Smooth muscle cell (in vitro differentiated cells): ENCODE measurements at regions not wholly inside any gene's neighbourhood (a gene's known extent, or its start where the extent isn't known, plus 50 kb on each side); places are given as distances from the start of the nearest gene placed in this dataset.

ENCODE experiments used
- DNase-seq: peaks from one replicate; lab custom pipeline; 2025; ENCODE audit not compliant: unreplicated experiment; lab: John Stamatoyannopoulos, UW
- H2AFZ ChIP-seq: fragments of 200-600 bp; sonication (generic); 2 replicates; pipeline ENCODE4 v1.6.0; 2016; ENCODE audit warnings: antibody characterized with exemption, low read depth, mild to moderate bottlenecking
- H3F3A ChIP-seq: fragments of 200-600 bp; sonication (generic); 2 replicates; pipeline ENCODE4 v1.6.0; 2017; ENCODE audit warnings: antibody characterized with exemption, low read depth
- H3K27ac ChIP-seq: fragments of 200-600 bp; sonication (generic); 2 replicates; pipeline ENCODE4 v1.5.1; 2016; ENCODE audit warnings: low read depth, mild to moderate bottlenecking
- H3K27me3 ChIP-seq: fragments of 200-600 bp; sonication (generic); 2 replicates; pipeline ENCODE4 v1.6.1; 2016; ENCODE audit warnings: low read depth, mild to moderate bottlenecking
- H3K36me3 ChIP-seq: fragments of 200-600 bp; sonication (generic); 2 replicates; pipeline ENCODE4 v1.5.1; 2016; ENCODE audit warnings: low read depth
- H3K4me1 ChIP-seq: fragments of 200-600 bp; sonication (generic); 2 replicates; pipeline ENCODE4 v1.5.1; 2016; ENCODE audit warnings: low read depth
- H3K4me2 ChIP-seq: fragments of 200-600 bp; sonication (generic); 2 replicates; pipeline ENCODE4 v1.6.0; 2016; ENCODE audit warnings: mild to moderate bottlenecking
- H3K4me3 ChIP-seq: fragments of 200-600 bp; sonication (generic); 2 replicates; pipeline ENCODE4 v1.5.1; 2016; ENCODE audit warnings: mild to moderate bottlenecking
- H3K79me2 ChIP-seq: fragments of 200-600 bp; sonication (generic); 2 replicates; pipeline ENCODE4 v1.6.0; 2016; ENCODE audit warnings: low read depth, mild to moderate bottlenecking
- H3K9ac ChIP-seq: fragments of 200-600 bp; sonication (generic); 2 replicates; pipeline ENCODE4 v1.6.0; 2016; ENCODE audit warnings: low read depth
- H3K9me3 ChIP-seq: fragments of 200-600 bp; sonication (generic); replicated peaks from 2 replicates; pipeline ENCODE4 v1.5.1; 2016; ENCODE audit warnings: low read depth
- H4K20me1 ChIP-seq: fragments of 200-600 bp; sonication (generic); 2 replicates; pipeline ENCODE4 v1.6.0; 2016; ENCODE audit warnings: low read depth
- CTCF ChIP-seq: fragments of 200-600 bp; sonication (generic); IDR thresholded peaks from 2 replicates; pipeline ENCODE4 v1.5.1; 2017; ENCODE audit warnings: borderline replicate concordance, mild to moderate bottlenecking, antibody characterized with exemption; ENCODE audit not compliant: insufficient read depth, poor library complexity, severe bottlenecking
- WGBS: methylation state at CpG from one replicate; pipeline ENCODE4 v1.1.7; 2016; ENCODE audit warnings: low lambda C conversion rate; 5-methylcytosine and 5-hydroxymethylcytosine counted together

DNA sequence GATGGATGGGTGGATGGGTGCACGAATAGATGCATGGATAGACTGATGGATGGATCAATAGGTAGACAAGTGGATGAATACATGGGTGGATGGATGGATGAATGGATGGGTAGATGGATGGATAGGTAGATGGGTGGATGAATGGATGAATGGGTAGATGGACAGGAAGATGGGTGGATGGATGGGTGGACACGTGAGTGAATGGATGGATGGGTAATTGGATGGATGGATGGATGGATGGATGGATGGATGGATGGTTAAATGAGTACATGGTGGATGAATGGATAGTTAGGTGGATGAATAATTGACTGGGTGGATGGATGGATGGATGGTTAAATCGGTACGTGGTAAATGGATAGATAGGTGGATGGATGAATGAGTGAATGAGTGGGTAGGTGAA, 89.7 kb upstream of the ZNF469 start:
- WGBS, result 93% methylated on average over 4 of the region's 4 CpGs
- H2AFZ ChIP-seq, result no peak overlapping the region

DNA sequence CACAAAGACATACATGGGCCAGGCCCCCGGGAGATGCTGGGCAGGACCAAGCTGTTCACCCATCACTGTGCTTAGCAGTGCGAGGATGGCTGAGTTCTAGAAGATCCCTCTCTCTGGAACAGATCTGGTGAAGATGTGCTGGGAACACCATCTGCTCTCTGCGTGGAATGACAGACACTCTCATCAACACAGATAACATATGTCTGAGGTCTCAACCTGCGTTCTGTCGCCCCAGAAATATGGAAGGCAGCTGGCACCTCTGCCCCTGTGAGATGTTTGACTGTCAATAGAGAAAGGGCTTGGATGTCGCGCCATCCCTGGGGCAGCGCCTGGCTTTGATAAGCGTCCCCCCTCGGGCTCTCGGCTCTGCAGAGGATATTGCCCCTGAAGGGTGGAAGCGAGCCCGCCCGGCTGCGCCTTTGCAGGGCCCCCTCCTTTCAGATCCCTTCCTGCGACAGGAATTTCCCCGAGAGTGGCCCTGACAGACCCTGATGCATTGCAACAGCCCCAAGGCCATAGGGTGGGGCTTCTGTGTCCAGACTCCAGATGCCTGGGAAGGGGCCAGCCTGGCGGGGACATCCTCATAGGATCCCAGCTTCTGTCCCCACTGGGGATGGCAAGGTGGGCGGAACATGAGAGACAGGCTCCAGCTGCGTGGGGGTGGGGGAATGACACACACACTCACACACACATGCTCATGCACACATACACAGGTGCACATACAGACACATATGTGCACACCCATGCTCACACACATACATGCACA, 86.9 kb upstream of the ZNF469 start:
- Histone ChIP-seq H3K9me3 (no peaks in the 10 kb centered on the region), H2AFZ (no peak overlapping the region), H3K4me1 (peaks cover 13% of the 10 kb centered on the region), H3F3A (peaks cover 6% of the 10 kb centered on the region), H3K9ac (no peak overlapping the region), H3K4me2 (peak overlapping the region; percentile 50), H3K27ac (no peak overlapping the region), H3K79me2 (no peaks in the 10 kb centered on the region), H3K36me3 (no peaks in the 10 kb centered on the region), H3K4me3 (no peak overlapping the region), H3K27me3 (no peaks in the 10 kb centered on the region), H4K20me1 (no peaks in the 10 kb centered on the region)
- 77% methylated on average over 18 of the region's 20 CpGs for WGBS
- no peak for TF ChIP-seq CTCF
- no peak for DNase-seq

More for the DNA sequence above, 89.7 kb upstream of the ZNF469 start:
- Histone ChIP-seq H3K36me3 (no peaks in the 10 kb centered on the region), H3K79me2 (no peaks in the 10 kb centered on the region), H3K4me1 (peaks cover 1% of the 10 kb centered on the region), H3K4me2 (no peak overlapping the region), H3K4me3 (no peak overlapping the region), H3K9me3 (no peaks in the 10 kb centered on the region), H3K27me3 (no peaks in the 10 kb centered on the region), H3F3A (no peaks in the 10 kb centered on the region), H3K27ac (no peak overlapping the region), H3K9ac (no peak overlapping the region), H4K20me1 (no peaks in the 10 kb centered on the region)
- no peak for DNase-seq
- no peak for TF ChIP-seq CTCF

GRCh38 chr16:88296437-88297177, 86.2 kb upstream of the ZNF469 start:
- Histone ChIP-seq H3K27me3 (no peaks in the 10 kb centered on the region), H4K20me1 (no peaks in the 10 kb centered on the region), H3F3A (peaks cover 6% of the 10 kb centered on the region), H3K4me2 (no peak overlapping the region), H3K36me3 (no peaks in the 10 kb centered on the region), H3K79me2 (no peaks in the 10 kb centered on the region), H3K27ac (no peak overlapping the region), H3K9ac (no peak overlapping the region), H3K9me3 (no peaks in the 10 kb centered on the region), H3K4me1 (peaks cover 13% of the 10 kb centered on the region), H2AFZ (no peak overlapping the region), H3K4me3 (no peak overlapping the region)
- WGBS, result 90% methylated on average over 19 of the region's 19 CpGs
- no peak for TF ChIP-seq CTCF
- no peak for DNase-seq
